Dermis blood vessel endothelial cell (primary cell): ENCODE measurements at regions not wholly inside any gene's neighbourhood (a gene's known extent, or its start where the extent isn't known, plus 50 kb on each side); places are given as distances from the start of the nearest gene placed in this dataset.
A peak's percentile ranks its signal among the peaks of the same experiment; 100 is the strongest.

ENCODE experiments used
- DNase-seq: peaks from one replicate; pipeline ENCODE4 v3.0.0; 2010

GRCh38 chrX:109934434-109934833, 68.5 kb upstream of the TMEM164 start:
- DNase-seq, result no peak

- DNase-seq, result no peak
Measured at GRCh38 chrX:109934935-109935334, 68.0 kb upstream of the TMEM164 start.

GRCh38 chrX:109936114-109936513, 66.8 kb upstream of the TMEM164 start:
- DNase-seq, result peak; percentile 23

GRCh38 chrX:109936598-109936997, 66.3 kb upstream of the TMEM164 start:
- DNase-seq, result no peak

- DNase-seq, result no peak
Measured at GRCh38 chrX:109939498-109939897, 63.4 kb upstream of the TMEM164 start.

GRCh38 chrX:109940411-109940810, 62.5 kb upstream of the TMEM164 start:
- DNase-seq, result no peak

- DNase-seq, result no peak
Measured at GRCh38 chrX:109943092-109943739, 59.7 kb upstream of the TMEM164 start.

- DNase-seq, result no peak
Measured at GRCh38 chrX:109943740-109944092, 59.2 kb upstream of the TMEM164 start.

GRCh38 chrX:109952050-109952449, 50.9 kb upstream of the TMEM164 start:
- no peak for DNase-seq

GRCh38 chrX:109952985-109953905, 49.7 kb upstream of the TMEM164 start:
- peak; percentile 45 for DNase-seq
